GM12878 (cell line): ENCODE measurements at regions not wholly inside any gene's neighbourhood (a gene's known extent, or its start where the extent isn't known, plus 50 kb on each side); places are given as distances from the start of the nearest gene placed in this dataset.

Source experiments
- ATAC-seq: fragments of 200-7000 bp; cut with Tn5 transposase; 3 replicates; pipeline ENCODE4 v1.9.1; 2020; ENCODE audit warnings: mild to moderate bottlenecking, moderate library complexity
- BruUV-seq: library from RNA; stranded (reverse); fragments of 400-500 nt; replicated peaks from 2 replicates; lab custom pipeline; 2021; lab: Mats Ljungman, UMichigan
- CTCF ChIA-PET: fragments of 300-600 bp; sonication (Branson Sonifier 250); formaldehyde crosslinking; extraction: SDS; loops from one replicate; lab custom pipeline; 2021; ENCODE audit warnings: inconsistent platforms; lab: Yijun Ruan, JAX
- POLR2A ChIA-PET: fragments of 350-600 bp; formaldehyde crosslinking; extraction: SDS; loops from one replicate; lab custom pipeline; 2021; ENCODE audit warnings: inconsistent platforms; lab: Charles Lee
- RAD21 ChIA-PET: fragments of 300-600 bp; sonication (Branson Sonifier 250); formaldehyde crosslinking; loops from one replicate; lab custom pipeline; 2023; ENCODE audit warnings: antibody characterized with exemption; ENCODE audit not compliant: unreplicated experiment; lab: Charles Lee
- SMC1A ChIA-PET: fragments of 300-600 bp; sonication (Branson Sonifier 250); formaldehyde crosslinking; loops from one replicate; lab custom pipeline; 2023; ENCODE audit not compliant: unreplicated experiment, uncharacterized antibody; lab: Charles Lee
- DNase-seq: peaks from one replicate; pipeline ENCODE4 v3.0.0-alpha.2; 2011; ENCODE audit warnings: low read depth, low spot score
- FAIRE-seq: peaks from 3 replicates; lab custom pipeline; 2011; peaks lifted over from hg19 to GRCh38; lab: Jason Lieb, UNC
- H2AFZ ChIP-seq: 2 replicates; pipeline ENCODE4 v1.6.0; 2011; ENCODE audit warnings: low read depth, low read length, control low read depth; ENCODE audit not compliant: control insufficient read depth
- H3K27ac ChIP-seq: 2 replicates; pipeline ENCODE4 v1.5.1; 2011; ENCODE audit warnings: control low read depth; ENCODE audit not compliant: control insufficient read depth, insufficient read depth
- H3K27me3 ChIP-seq, 2 experiments: replicated peaks in 1 of 2; 2 replicates each; pipeline versions ENCODE4 v1.6.0 to v1.6.1; 2011; ENCODE audit warnings: low read length in 1 of 2; ENCODE audit not compliant: control insufficient read depth in 2 of 2, insufficient read depth in 2 of 2
- H3K36me3 ChIP-seq, 2 experiments: 2 replicates each; pipeline ENCODE4 v1.5.1; 2011; ENCODE audit warnings: low read length in 1 of 2; ENCODE audit not compliant: control insufficient read depth in 2 of 2, insufficient read depth in 2 of 2
- H3K4me1 ChIP-seq: 2 replicates; pipeline ENCODE4 v1.6.1; 2011; ENCODE audit warnings: mild to moderate bottlenecking, low read length, moderate library complexity, mixed read lengths; ENCODE audit not compliant: control insufficient read depth, insufficient read depth
- H3K4me2 ChIP-seq: 2 replicates; pipeline ENCODE4 v1.6.0; 2011; ENCODE audit warnings: control low read depth; ENCODE audit not compliant: control insufficient read depth, insufficient read depth
- H3K4me3 ChIP-seq: fragments of 200-600 bp; sonication (generic); 2 replicates; pipeline ENCODE4 v1.5.1; 2016
- H3K79me2 ChIP-seq: 2 replicates; pipeline ENCODE4 v1.6.0; 2011; ENCODE audit warnings: low read length; ENCODE audit not compliant: control insufficient read depth, insufficient read depth
- H3K9ac ChIP-seq: 2 replicates; pipeline ENCODE4 v1.8.0; 2011; ENCODE audit warnings: low read length, control low read depth, mixed read lengths; ENCODE audit not compliant: control insufficient read depth, insufficient read depth
- H3K9me3 ChIP-seq: replicated peaks from 3 replicates; pipeline ENCODE4 v1.5.1; 2011; ENCODE audit warnings: mild to moderate bottlenecking, low read length; ENCODE audit not compliant: control insufficient read depth, insufficient read depth
- H4K20me1 ChIP-seq: 2 replicates; pipeline ENCODE4 v1.6.0; 2011; ENCODE audit not compliant: control insufficient read depth, insufficient read depth
- ATF3 ChIP-seq: IDR thresholded peaks from 2 replicates; pipeline ENCODE4 v1.6.1; 2011; ENCODE audit warnings: low read depth, mild to moderate bottlenecking, low read length, moderate library complexity, borderline replicate concordance; ENCODE audit errors: extremely low read depth
- BCL11A ChIP-seq: IDR thresholded peaks from 2 replicates; pipeline ENCODE4 v1.6.1; 2011; ENCODE audit warnings: low read depth, low read length
- CEBPB ChIP-seq, 2 experiments: fragments of 150-350 bp in 1 of 2; IDR thresholded peaks; 2 replicates each; pipeline ENCODE4 v1.6.1; 2012 to 2014; ENCODE audit warnings: low read depth in 2 of 2, low read length in 2 of 2, borderline replicate concordance in 1 of 2, inconsistent platforms in 1 of 2
- E2F8 ChIP-seq: fragments of 450-650 bp; IDR thresholded peaks from 2 replicates; pipeline ENCODE4 v1.6.1; 2018; ENCODE audit warnings: mild to moderate bottlenecking, low read depth, moderate library complexity; ENCODE audit not compliant: partially characterized antibody
- EP300 ChIP-seq, 2 experiments: fragments of 150-350 bp in 1 of 2; IDR thresholded peaks; 2 replicates each; pipeline ENCODE4 v1.6.1; 2011 to 2012; ENCODE audit warnings: low read depth in 2 of 2, low read length in 2 of 2, borderline replicate concordance in 1 of 2, improper control_type of control experiment in 1 of 2, inconsistent platforms in 1 of 2; ENCODE audit not compliant: control insufficient read depth in 1 of 2
- MYC ChIP-seq: IDR thresholded peaks from 2 replicates; pipeline ENCODE4 v1.6.1; 2011; ENCODE audit warnings: mild to moderate bottlenecking, low read length, moderate library complexity, inconsistent platforms; ENCODE audit not compliant: insufficient read depth, insufficient replicate concordance, insufficient read length, severe bottlenecking
- RAD21 ChIP-seq: IDR thresholded peaks from 2 replicates; pipeline ENCODE4 v1.6.1; 2011; ENCODE audit warnings: mild to moderate bottlenecking, low read depth, low read length, moderate library complexity; ENCODE audit not compliant: insufficient read depth
- RAD51 ChIP-seq: fragments of 450-650 bp; IDR thresholded peaks from 2 replicates; pipeline ENCODE4 v1.6.1; 2016; ENCODE audit warnings: moderate library complexity, mild to moderate bottlenecking, inconsistent platforms
- SRF ChIP-seq, 2 experiments: IDR thresholded peaks; 2 replicates each; pipeline ENCODE4 v1.6.1; 2011; ENCODE audit warnings: low read depth in 2 of 2, low read length in 2 of 2, mild to moderate bottlenecking in 1 of 2, moderate library complexity in 1 of 2
- USF2 ChIP-seq: IDR thresholded peaks from 2 replicates; pipeline ENCODE4 v1.6.1; 2011; ENCODE audit warnings: low read depth, low read length, improper control_type of control experiment, borderline replicate concordance
- WGBS: methylation state at CpG from one replicate; pipeline ENCODE4 v1.1.6; 2016; ENCODE audit warnings: low lambda C conversion rate; ENCODE audit not compliant: insufficient replicate concordance, insufficient coverage; ENCODE audit errors: missing lambda C conversion rate; 5-methylcytosine and 5-hydroxymethylcytosine counted together
- in situ Hi-C: fragments of 300-500 bp; cut with MboI; formaldehyde crosslinking; loops from 9 replicates; pipeline ENCODE4 v1.14.3; 2018; ENCODE audit warnings: mixed read lengths
- intact Hi-C: fragments of 100-400 bp; cut with micrococcal nuclease; formaldehyde crosslinking; loops from one replicate; pipeline ENCODE4 v1.14.2; 2022; ENCODE audit not compliant: unreplicated experiment
- TF ChIP-seq, protein P1 (sequence below): fragments of 450-650 bp; IDR thresholded peaks from 2 replicates; pipeline ENCODE4 v1.6.1; 2018; ENCODE audit warnings: borderline replicate concordance, mild to moderate bottlenecking; ENCODE audit not compliant: partially characterized antibody

DNA sequence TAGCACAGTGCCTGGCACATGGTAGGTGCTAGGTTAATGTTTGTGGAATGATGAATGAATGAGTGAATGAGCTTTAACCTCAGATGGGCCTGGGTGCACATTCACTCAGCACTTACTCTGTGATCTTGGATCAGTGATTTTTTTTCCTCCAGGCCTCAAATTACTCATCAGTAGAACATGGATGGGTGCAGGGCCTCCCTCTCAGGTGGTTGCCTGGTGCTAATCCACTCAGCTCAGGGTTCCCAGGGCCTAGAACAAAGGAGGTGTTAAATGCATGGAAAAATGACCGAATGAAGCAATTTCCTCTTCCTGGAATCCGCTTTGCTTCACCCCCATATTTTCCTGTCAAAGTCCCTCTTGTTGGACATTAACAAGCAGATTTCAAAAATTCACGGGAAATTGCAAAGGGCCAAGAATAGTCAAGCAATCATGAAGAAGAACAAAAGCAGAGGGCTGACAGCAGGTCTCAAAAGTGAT lies 93.5 kb downstream of the MYEOV start:
- ATAC-seq (no peak), DNase-seq (no peak), FAIRE-seq (no peak)
- H3K9me3 ChIP-seq = peaks cover 9% of the 10 kb centered on the region; the same call in 2 of the 3 replicates
- 32% methylated on average over 3 of the region's 3 CpGs for WGBS
- no peak overlapping the region for H3K4me3 ChIP-seq
- intact Hi-C loops = no loop called here
- in situ Hi-C loops = no loop called here
- ChIA-PET RAD21 (no interaction called here), CTCF (no interaction called here), SMC1A (interaction anchor here (0.7 to 1.3 kb wide), 2 partner anchors 145 to 1604 kb away, joined by 3 read pairs; no protein-coding TSS in a partner anchor), POLR2A (no interaction called here)
- no peak overlapping the region for H3K4me2 ChIP-seq
- no peak overlapping the region for H2AFZ ChIP-seq
- no peaks in the 10 kb centered on the region for H4K20me1 ChIP-seq
- no peaks in the 10 kb centered on the region for H3K27me3 ChIP-seq
- no peak overlapping the region for H3K27ac ChIP-seq
- H3K36me3 ChIP-seq = no peaks in the 10 kb centered on the region
- no peaks in the 10 kb centered on the region for H3K4me1 ChIP-seq
- no peaks in the 10 kb centered on the region for H3K79me2 ChIP-seq
- no peak overlapping the region for H3K9ac ChIP-seq
- TF ChIP-seq CEBPB (IDR thresholded peaks at IDR 0.05; ENCODE audit: borderline replicate concordance in 1 of 2, low read depth in 2 of 2, low read length in 2 of 2) = no peak
- no peak for TF ChIP-seq E2F8
- no peak for TF ChIP-seq RAD51
- TF ChIP-seq MYC = no peak
- TF ChIP-seq USF2 = no peak
- TF ChIP-seq RAD21 = no peak
- TF ChIP-seq EP300 (IDR thresholded peaks at IDR 0.05; ENCODE audit: borderline replicate concordance in 1 of 2, control insufficient read depth in 1 of 2, low read depth in 2 of 2, low read length in 2 of 2) = no peak
- no peak for TF ChIP-seq SRF (IDR thresholded peaks at IDR 0.05; ENCODE audit: low read depth in 2 of 2, low read length in 2 of 2)
- TF ChIP-seq, protein P1, sequence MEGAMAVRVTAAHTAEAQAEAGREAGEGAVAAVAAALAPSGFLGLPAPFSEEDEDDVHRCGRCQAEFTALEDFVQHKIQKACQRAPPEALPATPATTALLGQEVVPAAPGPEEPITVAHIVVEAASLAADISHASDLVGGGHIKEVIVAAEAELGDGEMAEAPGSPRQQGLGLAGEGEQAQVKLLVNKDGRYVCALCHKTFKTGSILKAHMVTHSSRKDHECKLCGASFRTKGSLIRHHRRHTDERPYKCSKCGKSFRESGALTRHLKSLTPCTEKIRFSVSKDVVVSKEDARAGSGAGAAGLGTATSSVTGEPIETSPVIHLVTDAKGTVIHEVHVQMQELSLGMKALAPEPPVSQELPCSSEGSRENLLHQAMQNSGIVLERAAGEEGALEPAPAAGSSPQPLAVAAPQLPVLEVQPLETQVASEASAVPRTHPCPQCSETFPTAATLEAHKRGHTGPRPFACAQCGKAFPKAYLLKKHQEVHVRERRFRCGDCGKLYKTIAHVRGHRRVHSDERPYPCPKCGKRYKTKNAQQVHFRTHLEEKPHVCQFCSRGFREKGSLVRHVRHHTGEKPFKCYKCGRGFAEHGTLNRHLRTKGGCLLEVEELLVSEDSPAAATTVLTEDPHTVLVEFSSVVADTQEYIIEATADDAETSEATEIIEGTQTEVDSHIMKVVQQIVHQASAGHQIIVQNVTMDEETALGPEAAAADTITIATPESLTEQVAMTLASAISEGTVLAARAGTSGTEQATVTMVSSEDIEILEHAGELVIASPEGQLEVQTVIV = no peak
- TF ChIP-seq BCL11A = no peak
- TF ChIP-seq ATF3 = no peak
- BruUV-seq = no TSS peak
